Osteoblast (primary cell): ENCODE measurements at regions not wholly inside any gene's neighbourhood (a gene's known extent, or its start where the extent isn't known, plus 50 kb on each side); places are given as distances from the start of the nearest gene placed in this dataset.

Experiments used
- DNase-seq: peaks from one replicate; pipeline ENCODE4 v3.0.0; 2011; ENCODE audit warnings: low spot score, mixed read lengths; ENCODE audit not compliant: insufficient read length; ENCODE audit errors: missing footprints
- H2AFZ ChIP-seq: 2 replicates; pipeline ENCODE4 v1.6.0; 2011; ENCODE audit warnings: mild to moderate bottlenecking, low read length
- H3K27ac ChIP-seq: 2 replicates; pipeline ENCODE4 v1.5.1; 2011; ENCODE audit warnings: mild to moderate bottlenecking, low read depth, low read length, moderate library complexity
- H3K27me3 ChIP-seq: 2 replicates; pipeline ENCODE4 v1.6.0; 2012; ENCODE audit warnings: mild to moderate bottlenecking, control low read depth, inconsistent platforms, low read length, moderate library complexity; ENCODE audit not compliant: insufficient read depth
- H3K36me3 ChIP-seq: 2 replicates; pipeline ENCODE4 v1.5.1; 2011; ENCODE audit warnings: mild to moderate bottlenecking, low read length, control low read depth, moderate library complexity; ENCODE audit not compliant: insufficient read depth
- H3K4me1 ChIP-seq: 2 replicates; pipeline ENCODE4 v1.5.1; 2011; ENCODE audit warnings: mild to moderate bottlenecking, low read length, control low read depth, moderate library complexity; ENCODE audit not compliant: insufficient read depth
- H3K4me2 ChIP-seq: 2 replicates; pipeline ENCODE4 v1.6.0; 2011; ENCODE audit warnings: mild to moderate bottlenecking, low read length; ENCODE audit not compliant: insufficient read depth
- H3K4me3 ChIP-seq: fragments of 200-600 bp; sonication (generic); 3 replicates; pipeline ENCODE4 v1.5.1; 2012; ENCODE audit warnings: mild to moderate bottlenecking, low read length, inconsistent platforms; ENCODE audit not compliant: insufficient read depth
- H3K79me2 ChIP-seq: 2 replicates; pipeline ENCODE4 v1.6.0; 2012; ENCODE audit warnings: mild to moderate bottlenecking, low read length, control low read depth, inconsistent platforms; ENCODE audit not compliant: insufficient read depth
- H3K9me3 ChIP-seq: 2 replicates; pipeline ENCODE4 v1.5.1; 2011; ENCODE audit warnings: low read depth, low read length, control low read depth
- H4K20me1 ChIP-seq: 2 replicates; pipeline ENCODE4 v1.6.0; 2012; ENCODE audit warnings: mild to moderate bottlenecking, low read length, control low read depth; ENCODE audit not compliant: insufficient read depth
- TF ChIP-seq, protein P1 (sequence below): IDR thresholded peaks from 2 replicates; pipeline ENCODE4 v1.5.1; 2011; ENCODE audit warnings: mild to moderate bottlenecking, low read depth, low read length, moderate library complexity; ENCODE audit errors: extremely low read depth

GRCh38 chr13:112202966-112203365 lies 136.0 kb downstream of the SOX1 start:
- Histone ChIP-seq H3K36me3 (no peaks in the 10 kb centered on the region), H3K79me2 (no peaks in the 10 kb centered on the region), H3K27ac (no peak overlapping the region), H3K4me2 (no peak overlapping the region), H3K27me3 (no peaks in the 10 kb centered on the region), H3K4me3 (no peak overlapping the region), H4K20me1 (no peaks in the 10 kb centered on the region), H3K4me1 (no peaks in the 10 kb centered on the region), H3K9me3 (no peaks in the 10 kb centered on the region), H2AFZ (no peak overlapping the region)
- DNase-seq: no peak
- TF ChIP-seq, protein P1, sequence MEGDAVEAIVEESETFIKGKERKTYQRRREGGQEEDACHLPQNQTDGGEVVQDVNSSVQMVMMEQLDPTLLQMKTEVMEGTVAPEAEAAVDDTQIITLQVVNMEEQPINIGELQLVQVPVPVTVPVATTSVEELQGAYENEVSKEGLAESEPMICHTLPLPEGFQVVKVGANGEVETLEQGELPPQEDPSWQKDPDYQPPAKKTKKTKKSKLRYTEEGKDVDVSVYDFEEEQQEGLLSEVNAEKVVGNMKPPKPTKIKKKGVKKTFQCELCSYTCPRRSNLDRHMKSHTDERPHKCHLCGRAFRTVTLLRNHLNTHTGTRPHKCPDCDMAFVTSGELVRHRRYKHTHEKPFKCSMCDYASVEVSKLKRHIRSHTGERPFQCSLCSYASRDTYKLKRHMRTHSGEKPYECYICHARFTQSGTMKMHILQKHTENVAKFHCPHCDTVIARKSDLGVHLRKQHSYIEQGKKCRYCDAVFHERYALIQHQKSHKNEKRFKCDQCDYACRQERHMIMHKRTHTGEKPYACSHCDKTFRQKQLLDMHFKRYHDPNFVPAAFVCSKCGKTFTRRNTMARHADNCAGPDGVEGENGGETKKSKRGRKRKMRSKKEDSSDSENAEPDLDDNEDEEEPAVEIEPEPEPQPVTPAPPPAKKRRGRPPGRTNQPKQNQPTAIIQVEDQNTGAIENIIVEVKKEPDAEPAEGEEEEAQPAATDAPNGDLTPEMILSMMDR: no peak

- Histone ChIP-seq H3K4me3 (no peak overlapping the region), H3K79me2 (no peaks in the 10 kb centered on the region), H3K36me3 (no peaks in the 10 kb centered on the region), H3K27me3 (no peaks in the 10 kb centered on the region), H2AFZ (no peak overlapping the region), H4K20me1 (no peaks in the 10 kb centered on the region), H3K9me3 (no peaks in the 10 kb centered on the region), H3K27ac (no peak overlapping the region), H3K4me2 (no peak overlapping the region), H3K4me1 (no peaks in the 10 kb centered on the region)
- no peak for DNase-seq
- TF ChIP-seq, protein P1: no peak
Observed at GRCh38 chr13:112203614-112204013, 136.7 kb downstream of the SOX1 start.

- no peak overlapping the region for H2AFZ ChIP-seq
- TF ChIP-seq, protein P1: no peak
- DNase-seq: no peak
Observed at GRCh38 chr13:112204346-112205327, 137.7 kb downstream of the SOX1 start.

DNA sequence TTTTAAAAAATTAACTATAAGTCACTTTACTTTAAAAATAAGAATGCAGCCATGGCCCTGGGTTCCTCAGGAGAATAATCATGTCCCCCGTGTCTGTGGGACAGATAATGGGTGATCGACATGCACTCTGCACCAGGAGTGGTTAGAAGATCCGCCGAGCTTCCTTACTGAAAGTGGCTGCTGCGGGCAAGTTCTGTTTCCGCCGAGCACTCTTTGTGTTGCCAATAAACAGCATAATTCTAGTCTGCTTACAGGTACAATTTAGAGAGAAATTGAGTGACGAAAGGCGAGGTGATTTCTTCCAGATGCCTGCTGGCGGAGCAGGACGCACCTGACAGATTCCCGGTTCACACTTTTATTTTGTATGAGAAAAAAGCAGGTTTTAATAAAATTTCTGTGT lies 139.0 kb downstream of the SOX1 start:
- Histone ChIP-seq H4K20me1 (no peaks in the 10 kb centered on the region), H3K27me3 (no peaks in the 10 kb centered on the region), H3K27ac (no peak overlapping the region), H3K79me2 (no peaks in the 10 kb centered on the region), H3K4me3 (no peak overlapping the region), H3K9me3 (no peaks in the 10 kb centered on the region), H2AFZ (no peak overlapping the region), H3K36me3 (no peaks in the 10 kb centered on the region), H3K4me2 (no peak overlapping the region), H3K4me1 (no peaks in the 10 kb centered on the region)
- TF ChIP-seq, protein P1: no peak
- no peak for DNase-seq

More at GRCh38 chr13:112204346-112205327, 137.7 kb downstream of the SOX1 start:
- Histone ChIP-seq H3K36me3 (no peaks in the 10 kb centered on the region), H3K27ac (no peak overlapping the region), H3K4me3 (no peak overlapping the region), H3K4me2 (no peak overlapping the region), H3K79me2 (no peaks in the 10 kb centered on the region), H3K27me3 (no peaks in the 10 kb centered on the region), H3K4me1 (no peaks in the 10 kb centered on the region), H3K9me3 (no peaks in the 10 kb centered on the region), H4K20me1 (no peaks in the 10 kb centered on the region)
